ENCODE measurements at regions not wholly inside any gene's neighbourhood (a gene's known extent, or its start where the extent isn't known, plus 50 kb on each side); places are given as distances from the start of the nearest gene placed in this dataset.

DNA sequence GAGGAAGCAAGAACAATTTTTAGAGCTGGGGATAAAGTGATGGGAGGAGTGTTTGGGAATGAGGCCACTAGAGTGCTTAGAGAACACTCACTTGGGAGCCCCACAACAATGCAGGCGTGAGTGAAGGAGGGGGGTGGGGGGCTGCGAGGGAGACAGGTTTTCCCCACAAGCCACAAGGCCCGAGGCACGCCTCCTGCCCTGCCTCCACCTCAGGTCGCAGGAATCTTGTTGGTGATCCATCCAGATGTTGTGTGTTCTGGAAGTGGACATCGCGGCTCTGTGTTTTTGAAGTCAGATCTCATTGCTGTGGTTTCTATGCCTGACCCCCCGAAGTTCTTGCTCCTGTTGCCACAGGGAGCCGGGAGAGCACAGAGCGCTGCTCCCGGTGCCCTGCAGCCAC is 178.0 kb upstream of the BMPER start:
- H3K27me3 ChIP-seq (ENCODE audit: low read length): no peaks in the 10 kb centered on the region
- H3K4me3 ChIP-seq (ENCODE audit: low read length): no peak overlapping the region
- H3K9me2 ChIP-seq (replicated peaks; ENCODE audit: insufficient read depth, low read length): no peaks in the 10 kb centered on the region
- H3K36me3 ChIP-seq (ENCODE audit: insufficient read depth, low read length): no peaks in the 10 kb centered on the region
- H2AFZ ChIP-seq (ENCODE audit: low read length): no peak overlapping the region
- H3K4me1 ChIP-seq (ENCODE audit: low read length): no peaks in the 10 kb centered on the region
- H3K79me2 ChIP-seq (ENCODE audit: low read length): no peaks in the 10 kb centered on the region
- no peaks in the 10 kb centered on the region for H3K9me3 ChIP-seq (ENCODE audit: low read length)
- no peak overlapping the region for H3K27ac ChIP-seq (ENCODE audit: low read length)
- DNase-seq: peak; percentile 11
- H3K4me2 ChIP-seq (ENCODE audit: low read depth, low read length, poor library complexity, severe bottlenecking): no peak overlapping the region
- no peak overlapping the region for H3K9ac ChIP-seq (ENCODE audit: low read length)
- H4K20me1 ChIP-seq (ENCODE audit: insufficient read depth, low read depth, low read length): no peaks in the 10 kb centered on the region

DNA sequence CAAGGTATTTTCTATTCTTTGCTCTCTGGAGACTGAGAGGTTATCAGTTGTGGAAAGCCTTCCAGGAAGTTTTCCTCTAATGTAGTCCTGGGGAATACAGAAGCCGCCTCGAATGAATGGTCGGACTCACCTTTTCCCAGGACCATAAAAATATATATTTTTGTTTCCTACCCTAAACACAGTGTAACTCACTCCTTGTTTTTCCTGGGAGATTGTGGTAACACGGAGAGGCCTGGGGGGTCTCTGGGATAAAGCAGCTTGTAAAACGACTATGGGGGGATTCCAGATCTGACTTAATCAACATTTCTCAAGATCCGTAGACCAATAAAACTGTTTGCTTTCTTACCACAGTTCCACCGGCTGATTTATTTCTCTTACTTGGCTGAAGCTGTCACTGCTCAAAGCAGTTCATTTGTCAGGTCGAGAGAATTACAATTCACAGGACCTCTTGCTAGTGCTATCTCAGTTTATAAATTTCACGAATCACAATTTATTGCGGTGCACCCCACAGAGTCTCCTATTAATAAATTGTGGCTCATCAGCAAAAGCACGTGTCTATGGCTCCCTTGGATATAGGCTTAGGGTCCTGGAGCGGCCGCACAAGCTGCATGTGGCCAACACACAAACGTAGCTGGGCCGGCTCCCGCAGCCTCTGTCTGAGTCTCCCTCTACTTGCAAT is 176.3 kb upstream of the BMPER start:
- H4K20me1 ChIP-seq (ENCODE audit: insufficient read depth, low read depth, low read length): no peaks in the 10 kb centered on the region
- no peak overlapping the region for H3K4me2 ChIP-seq (ENCODE audit: low read depth, low read length, poor library complexity, severe bottlenecking)
- H2AFZ ChIP-seq (ENCODE audit: low read length): no peak overlapping the region
- H3K79me2 ChIP-seq (ENCODE audit: low read length): no peaks in the 10 kb centered on the region
- no peak overlapping the region for H3K9ac ChIP-seq (ENCODE audit: low read length)
- H3K36me3 ChIP-seq (ENCODE audit: insufficient read depth, low read length): no peaks in the 10 kb centered on the region
- no peaks in the 10 kb centered on the region for H3K9me3 ChIP-seq (ENCODE audit: low read length)
- no peaks in the 10 kb centered on the region for H3K9me2 ChIP-seq (replicated peaks; ENCODE audit: insufficient read depth, low read length)
- no peaks in the 10 kb centered on the region for H3K4me1 ChIP-seq (ENCODE audit: low read length)
- no peak overlapping the region for H3K4me3 ChIP-seq (ENCODE audit: low read length)
- no peaks in the 10 kb centered on the region for H3K27me3 ChIP-seq (ENCODE audit: low read length)
- DNase-seq: no peak
- H3K27ac ChIP-seq (ENCODE audit: low read length): no peak overlapping the region

GRCh38 chr7:33729726-33730125 is 175.6 kb upstream of the BMPER start:
- Histone ChIP-seq H3K27me3 (ENCODE audit: low read length) (no peaks in the 10 kb centered on the region), H2AFZ (ENCODE audit: low read length) (no peak overlapping the region), H3K79me2 (ENCODE audit: low read length) (no peaks in the 10 kb centered on the region), H3K4me2 (ENCODE audit: low read depth, low read length, poor library complexity, severe bottlenecking) (no peak overlapping the region), H3K27ac (ENCODE audit: low read length) (no peak overlapping the region), H3K4me3 (ENCODE audit: low read length) (no peak overlapping the region), H3K9ac (ENCODE audit: low read length) (no peak overlapping the region), H4K20me1 (ENCODE audit: insufficient read depth, low read depth, low read length) (no peaks in the 10 kb centered on the region), H3K9me3 (ENCODE audit: low read length) (no peaks in the 10 kb centered on the region), H3K4me1 (ENCODE audit: low read length) (no peaks in the 10 kb centered on the region), H3K9me2 (replicated peaks; ENCODE audit: insufficient read depth, low read length) (no peaks in the 10 kb centered on the region), H3K36me3 (ENCODE audit: insufficient read depth, low read length) (no peaks in the 10 kb centered on the region)
- DNase-seq: no peak

DNA sequence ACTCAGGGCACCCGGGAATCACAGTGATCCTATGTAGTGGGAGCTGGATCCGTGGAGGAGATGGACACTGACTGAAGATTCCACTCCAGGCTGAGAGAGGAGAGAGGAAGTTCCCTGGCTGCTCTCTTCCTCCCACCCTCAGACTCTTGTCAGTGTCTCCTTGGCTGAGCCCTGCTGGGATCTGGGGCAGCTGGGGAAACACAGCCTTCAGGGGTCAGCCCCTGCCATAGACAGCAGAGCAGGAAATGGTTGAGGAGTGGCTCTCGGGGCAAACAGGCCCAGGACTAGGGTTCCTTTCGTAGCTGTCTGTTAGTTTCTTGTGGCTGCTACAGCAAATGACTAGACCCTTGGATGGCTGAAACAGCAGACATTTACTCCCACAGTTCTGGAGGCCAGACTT is 174.4 kb upstream of the BMPER start:
- Histone ChIP-seq H3K9me2 (replicated peaks; ENCODE audit: insufficient read depth, low read length) (no peaks in the 10 kb centered on the region), H3K27me3 (ENCODE audit: low read length) (no peaks in the 10 kb centered on the region), H3K4me1 (ENCODE audit: low read length) (no peaks in the 10 kb centered on the region), H4K20me1 (ENCODE audit: insufficient read depth, low read depth, low read length) (no peaks in the 10 kb centered on the region), H3K9ac (ENCODE audit: low read length) (no peak overlapping the region), H3K4me3 (ENCODE audit: low read length) (no peak overlapping the region), H3K36me3 (ENCODE audit: insufficient read depth, low read length) (no peaks in the 10 kb centered on the region), H2AFZ (ENCODE audit: low read length) (no peak overlapping the region), H3K79me2 (ENCODE audit: low read length) (no peaks in the 10 kb centered on the region), H3K4me2 (ENCODE audit: low read depth, low read length, poor library complexity, severe bottlenecking) (no peak overlapping the region), H3K27ac (ENCODE audit: low read length) (no peak overlapping the region), H3K9me3 (ENCODE audit: low read length) (no peaks in the 10 kb centered on the region)
- no peak for DNase-seq

DNA sequence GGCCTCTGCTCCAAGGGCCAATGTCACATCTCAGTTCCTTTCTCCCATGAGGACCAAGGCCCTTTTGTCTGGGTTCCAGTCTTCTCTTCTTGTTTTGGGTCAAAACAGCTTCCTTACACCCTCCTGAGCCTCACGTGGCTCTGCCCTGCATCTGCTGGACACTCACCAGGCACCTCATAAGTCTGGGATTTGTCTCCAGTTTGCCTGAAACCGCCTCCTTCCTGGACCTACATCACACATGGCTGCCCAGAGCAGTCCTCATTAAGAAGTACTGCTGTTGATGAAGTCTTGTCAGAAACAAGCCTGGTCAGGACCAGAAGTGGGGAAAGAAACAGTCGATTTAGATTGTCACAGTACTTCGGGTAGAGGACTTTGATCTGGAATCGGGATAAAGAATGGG is 173.4 kb upstream of the BMPER start:
- Histone ChIP-seq H3K4me3 (ENCODE audit: low read length) (no peak overlapping the region), H2AFZ (ENCODE audit: low read length) (no peak overlapping the region), H3K9me2 (replicated peaks; ENCODE audit: insufficient read depth, low read length) (no peaks in the 10 kb centered on the region), H3K36me3 (ENCODE audit: insufficient read depth, low read length) (no peaks in the 10 kb centered on the region), H3K4me1 (ENCODE audit: low read length) (no peaks in the 10 kb centered on the region), H4K20me1 (ENCODE audit: insufficient read depth, low read depth, low read length) (no peaks in the 10 kb centered on the region), H3K27me3 (ENCODE audit: low read length) (no peaks in the 10 kb centered on the region), H3K9ac (ENCODE audit: low read length) (no peak overlapping the region), H3K79me2 (ENCODE audit: low read length) (no peaks in the 10 kb centered on the region), H3K27ac (ENCODE audit: low read length) (no peak overlapping the region), H3K9me3 (ENCODE audit: low read length) (no peaks in the 10 kb centered on the region), H3K4me2 (ENCODE audit: low read depth, low read length, poor library complexity, severe bottlenecking) (no peak overlapping the region)
- DNase-seq: no peak

DNA sequence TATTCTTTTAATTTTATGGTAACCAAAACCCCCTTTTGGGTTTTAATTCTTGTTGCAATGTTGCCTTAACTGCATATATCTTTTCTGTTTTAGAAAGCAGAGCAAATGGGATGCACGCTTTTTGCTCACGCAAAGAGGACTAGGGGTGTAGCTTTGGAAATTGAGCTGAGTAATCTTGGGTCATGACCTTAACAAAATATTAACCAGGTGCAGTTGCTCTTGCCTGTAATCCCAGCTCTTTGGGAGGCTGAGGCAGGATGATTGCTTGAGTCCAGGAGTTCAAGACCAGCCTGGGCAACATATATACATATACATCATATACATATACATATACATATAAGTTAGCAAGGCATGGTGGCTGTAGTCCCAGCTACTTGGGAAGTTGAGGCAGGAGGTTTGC is 172.9 kb upstream of the BMPER start:
- Histone ChIP-seq H3K9me3 (ENCODE audit: low read length) (no peaks in the 10 kb centered on the region), H2AFZ (ENCODE audit: low read length) (no peak overlapping the region), H3K4me2 (ENCODE audit: low read depth, low read length, poor library complexity, severe bottlenecking) (no peak overlapping the region), H3K4me3 (ENCODE audit: low read length) (no peak overlapping the region), H3K27me3 (ENCODE audit: low read length) (no peaks in the 10 kb centered on the region), H3K4me1 (ENCODE audit: low read length) (no peaks in the 10 kb centered on the region), H3K36me3 (ENCODE audit: insufficient read depth, low read length) (no peaks in the 10 kb centered on the region), H3K27ac (ENCODE audit: low read length) (no peak overlapping the region), H4K20me1 (ENCODE audit: insufficient read depth, low read depth, low read length) (no peaks in the 10 kb centered on the region), H3K9me2 (replicated peaks; ENCODE audit: insufficient read depth, low read length) (no peaks in the 10 kb centered on the region), H3K79me2 (ENCODE audit: low read length) (no peaks in the 10 kb centered on the region), H3K9ac (ENCODE audit: low read length) (no peak overlapping the region)
- no peak for DNase-seq

GRCh38 chr7:33733870-33734650 is 171.3 kb upstream of the BMPER start:
- Histone ChIP-seq H3K4me3 (ENCODE audit: low read length) (no peak overlapping the region), H3K27ac (ENCODE audit: low read length) (no peak overlapping the region), H3K4me2 (ENCODE audit: low read depth, low read length, poor library complexity, severe bottlenecking) (no peak overlapping the region), H4K20me1 (ENCODE audit: insufficient read depth, low read depth, low read length) (no peaks in the 10 kb centered on the region), H3K27me3 (ENCODE audit: low read length) (no peaks in the 10 kb centered on the region), H3K9me3 (ENCODE audit: low read length) (no peaks in the 10 kb centered on the region), H3K36me3 (ENCODE audit: insufficient read depth, low read length) (no peaks in the 10 kb centered on the region), H3K9ac (ENCODE audit: low read length) (no peak overlapping the region), H3K4me1 (ENCODE audit: low read length) (no peaks in the 10 kb centered on the region), H3K9me2 (replicated peaks; ENCODE audit: insufficient read depth, low read length) (no peaks in the 10 kb centered on the region), H2AFZ (ENCODE audit: low read length) (no peak overlapping the region), H3K79me2 (ENCODE audit: low read length) (no peaks in the 10 kb centered on the region)
- no peak for DNase-seq

- H3K27me3 ChIP-seq (ENCODE audit: low read length): no peaks in the 10 kb centered on the region
- H3K4me2 ChIP-seq (ENCODE audit: low read depth, low read length, poor library complexity, severe bottlenecking): no peak overlapping the region
- H4K20me1 ChIP-seq (ENCODE audit: insufficient read depth, low read depth, low read length): no peaks in the 10 kb centered on the region
- no peak overlapping the region for H3K9ac ChIP-seq (ENCODE audit: low read length)
- H3K36me3 ChIP-seq (ENCODE audit: insufficient read depth, low read length): no peaks in the 10 kb centered on the region
- H3K9me3 ChIP-seq (ENCODE audit: low read length): no peaks in the 10 kb centered on the region
- H3K27ac ChIP-seq (ENCODE audit: low read length): no peak overlapping the region
- H3K4me1 ChIP-seq (ENCODE audit: low read length): no peaks in the 10 kb centered on the region
- H2AFZ ChIP-seq (ENCODE audit: low read length): no peak overlapping the region
- no peaks in the 10 kb centered on the region for H3K79me2 ChIP-seq (ENCODE audit: low read length)
- H3K4me3 ChIP-seq (ENCODE audit: low read length): no peak overlapping the region
- H3K9me2 ChIP-seq (replicated peaks; ENCODE audit: insufficient read depth, low read length): no peaks in the 10 kb centered on the region
- DNase-seq: no peak
Observed at GRCh38 chr7:33735403-33735802, 169.9 kb upstream of the BMPER start.

All from Karpas-422 (cell line).